H9 (cell line): ENCODE measurements at regions not wholly inside any gene's neighbourhood (a gene's known extent, or its start where the extent isn't known, plus 50 kb on each side); places are given as distances from the start of the nearest gene placed in this dataset.

ENCODE experiments used
- DNase-seq: peaks from one replicate; pipeline ENCODE4 v3.0.0-alpha.2; 2017
- H2AFZ ChIP-seq: one replicate; pipeline ENCODE4 v1.6.1; 2013; ENCODE audit warnings: mild to moderate bottlenecking, low read length, control low read depth, moderate library complexity
- H2AK5ac ChIP-seq: 2 replicates; pipeline ENCODE4 v1.6.1; 2013; ENCODE audit warnings: low read length, control low read depth, mixed read lengths; ENCODE audit not compliant: insufficient read length
- H2BK120ac ChIP-seq: one replicate; pipeline ENCODE4 v1.6.1; 2013; ENCODE audit warnings: low read depth, mild to moderate bottlenecking, low read length, control low read depth, inconsistent platforms; ENCODE audit not compliant: poor library complexity, severe bottlenecking
- H2BK12ac ChIP-seq: 2 replicates; pipeline ENCODE4 v1.6.1; 2013; ENCODE audit warnings: low read length, control low read depth, mixed read lengths, low read depth; ENCODE audit not compliant: insufficient read length
- H2BK15ac ChIP-seq: 2 replicates; pipeline ENCODE4 v1.6.1; 2013; ENCODE audit warnings: low read depth, low read length, control low read depth
- H2BK20ac ChIP-seq: one replicate; pipeline ENCODE4 v1.6.1; 2013; ENCODE audit warnings: low read depth, mild to moderate bottlenecking, low read length, control low read depth, inconsistent platforms; ENCODE audit not compliant: poor library complexity, severe bottlenecking
- H2BK5ac ChIP-seq: 2 replicates; pipeline ENCODE4 v1.6.1; 2013; ENCODE audit warnings: low read length, control low read depth, mixed read lengths; ENCODE audit not compliant: insufficient read length
- H3K14ac ChIP-seq: 2 replicates; pipeline ENCODE4 v1.6.1; 2013; ENCODE audit warnings: low read length, control low read depth; ENCODE audit not compliant: insufficient read depth
- H3K18ac ChIP-seq: 2 replicates; pipeline ENCODE4 v1.6.1; 2013; ENCODE audit warnings: low read depth, mild to moderate bottlenecking, mixed read lengths, low read length, control low read depth; ENCODE audit not compliant: insufficient read length
- H3K23ac ChIP-seq: 2 replicates; pipeline ENCODE4 v1.6.1; 2013; ENCODE audit warnings: low read length, control low read depth, mixed read lengths, low read depth; ENCODE audit not compliant: insufficient read length
- H3K23me2 ChIP-seq: 2 replicates; pipeline ENCODE4 v1.6.1; 2013; ENCODE audit warnings: low read depth, mild to moderate bottlenecking, mixed read lengths, low read length, control low read depth; ENCODE audit not compliant: insufficient read length, poor library complexity, severe bottlenecking
- H3K27ac ChIP-seq: 2 replicates; pipeline ENCODE4 v1.5.1; 2013; ENCODE audit warnings: low read length, control low read depth, mixed read lengths, low read depth; ENCODE audit not compliant: insufficient read length
- H3K27me3 ChIP-seq: 2 replicates; pipeline ENCODE4 v1.6.1; 2013; ENCODE audit warnings: low read length, control low read depth, inconsistent platforms; ENCODE audit not compliant: insufficient read depth
- H3K4ac ChIP-seq: 2 replicates; pipeline ENCODE4 v1.6.1; 2013; ENCODE audit warnings: low read depth, mild to moderate bottlenecking, control low read depth, inconsistent platforms, low read length, moderate library complexity
- H3K4me1 ChIP-seq: 2 replicates; pipeline ENCODE4 v1.6.1; 2013; ENCODE audit warnings: low read length, control low read depth, inconsistent platforms; ENCODE audit not compliant: insufficient read depth
- H3K4me2 ChIP-seq: 2 replicates; pipeline ENCODE4 v1.6.1; 2013; ENCODE audit warnings: low read length, control low read depth, mixed read lengths; ENCODE audit not compliant: insufficient read length, insufficient read depth
- H3K56ac ChIP-seq: 2 replicates; pipeline ENCODE4 v1.6.1; 2013; ENCODE audit warnings: low read depth, mild to moderate bottlenecking, mixed read lengths, low read length, control low read depth; ENCODE audit not compliant: insufficient read length
- H3K79me1 ChIP-seq: 2 replicates; pipeline ENCODE4 v1.6.1; 2013; ENCODE audit warnings: low read depth, mild to moderate bottlenecking, moderate library complexity, low read length, control low read depth, inconsistent platforms; ENCODE audit not compliant: insufficient read depth, poor library complexity, severe bottlenecking
- H3K79me2 ChIP-seq: 2 replicates; pipeline ENCODE4 v1.6.1; 2013; ENCODE audit warnings: low read length, control low read depth, inconsistent platforms; ENCODE audit not compliant: insufficient read depth
- H3K9ac ChIP-seq: 2 replicates; pipeline ENCODE4 v1.6.1; 2013; ENCODE audit warnings: low read length, control low read depth, mixed read lengths; ENCODE audit not compliant: insufficient read length; ENCODE audit errors: extremely low read depth
- H3K9me3 ChIP-seq: one replicate; pipeline ENCODE4 v1.6.1; 2013; ENCODE audit warnings: low read depth, low read length, inconsistent platforms; ENCODE audit not compliant: control insufficient read depth
- H3T11ph ChIP-seq: one replicate; pipeline ENCODE4 v1.6.1; 2013; ENCODE audit warnings: mild to moderate bottlenecking, low read length, control low read depth, inconsistent platforms
- H4K20me1 ChIP-seq: one replicate; pipeline ENCODE4 v1.6.1; 2013; ENCODE audit not compliant: control insufficient read depth, insufficient read length, insufficient read depth
- H4K5ac ChIP-seq: 2 replicates; pipeline ENCODE4 v1.6.1; 2013; ENCODE audit warnings: low read depth, mild to moderate bottlenecking, mixed read lengths, low read length, control low read depth; ENCODE audit not compliant: insufficient read length
- H4K8ac ChIP-seq: replicated peaks from 2 replicates; pipeline ENCODE4 v1.6.1; 2013; ENCODE audit warnings: low read length, control low read depth, mixed read lengths, low read depth; ENCODE audit not compliant: insufficient read length
- H4K91ac ChIP-seq: 2 replicates; pipeline ENCODE4 v1.6.1; 2013; ENCODE audit warnings: low read depth, mild to moderate bottlenecking, moderate library complexity, mixed read lengths, low read length, control low read depth; ENCODE audit not compliant: insufficient read length
- H3K27ac Mint-ChIP-seq, 3 experiments: 2 replicates in 2 of 3; 3 replicates in 1 of 3; pipeline ENCODE4 v1.8.0; 2020 to 2021; ENCODE audit warnings: mixed read lengths in 3 of 3, mild to moderate bottlenecking in 1 of 3, moderate library complexity in 1 of 3
- H3K27me3 Mint-ChIP-seq: 2 replicates; pipeline ENCODE4 v1.8.0; 2021; ENCODE audit warnings: low read depth, mild to moderate bottlenecking, moderate library complexity, mixed read lengths
- H3K36me3 Mint-ChIP-seq, 3 experiments: 2 replicates in 2 of 3; 3 replicates in 1 of 3; pipeline ENCODE4 v1.8.0; 2020 to 2021; ENCODE audit warnings: low read depth in 3 of 3, mixed read lengths in 3 of 3; ENCODE audit not compliant: insufficient read depth in 1 of 3
- H3K4me1 Mint-ChIP-seq, 2 experiments: 2 replicates each; pipeline ENCODE4 v1.8.0; 2020; ENCODE audit warnings: mixed read lengths in 2 of 2
- H3K4me3 Mint-ChIP-seq, 2 experiments: 2 replicates in 1 of 2; 3 replicates in 1 of 2; pipeline ENCODE4 v1.8.0; 2020 to 2021; ENCODE audit warnings: mild to moderate bottlenecking in 2 of 2, mixed read lengths in 2 of 2, moderate library complexity in 1 of 2
- H3K9me3 Mint-ChIP-seq, 2 experiments: 2 replicates in 1 of 2; 3 replicates in 1 of 2; pipeline ENCODE4 v1.8.0; 2020; ENCODE audit warnings: mild to moderate bottlenecking in 2 of 2, mixed read lengths in 2 of 2, moderate library complexity in 1 of 2
- CTCF ChIP-seq: fragments of 200-600 bp; sonication (generic); conservative IDR thresholded peaks from 3 replicates; pipeline ENCODE4 v1.8.0; 2021; ENCODE audit warnings: antibody characterized with exemption, mild to moderate bottlenecking
- WGBS: extraction: QIAGEN DNeasy Blood & Tissue Kit; methylation state at CpG from one replicate; pipeline ENCODE4 v1.1.7; 2013; ENCODE audit warnings: missing lambda C conversion rate, low lambda C conversion rate, mixed read lengths; ENCODE audit not compliant: insufficient read length; ENCODE audit errors: extremely low coverage; 5-methylcytosine and 5-hydroxymethylcytosine counted together

- DNase-seq = no peak
- Mint-ChIP-seq H3K27me3 (no peaks in the 10 kb centered on the region), H3K36me3 (peaks cover 0 to 10% (median 0%) of the 10 kb centered on the region in 3 experiments; a peak in 2 of 7 replicates), H3K4me3 (no peak overlapping the region), H3K27ac (no peak overlapping the region), H3K9me3 (peaks cover 3 to 5% of the 10 kb centered on the region in 2 experiments; a peak in 2 of 5 replicates), H3K4me1 (peaks cover 14 to 20% of the 10 kb centered on the region in 2 experiments)
- Histone ChIP-seq H2BK5ac (no peak overlapping the region), H3K56ac (no peak overlapping the region), H3K79me2 (no peaks in the 10 kb centered on the region), H4K8ac (no peak overlapping the region), H3K4ac (no peak overlapping the region), H4K20me1 (no peaks in the 10 kb centered on the region), H2AK5ac (no peak overlapping the region), H2BK20ac (no peak overlapping the region), H2AFZ (no peak overlapping the region), H3K9ac (no peak overlapping the region), H3K18ac (no peak overlapping the region), H3K4me2 (no peak overlapping the region), H3K27me3 (no peaks in the 10 kb centered on the region), H3K27ac (no peak overlapping the region), H3T11ph (no peak overlapping the region), H2BK12ac (no peak overlapping the region), H2BK120ac (no peak overlapping the region), H3K9me3 (no peaks in the 10 kb centered on the region), H4K5ac (no peak overlapping the region), H3K23ac (no peak overlapping the region), H3K79me1 (no peaks in the 10 kb centered on the region), H3K14ac (no peak overlapping the region), H4K91ac (no peak overlapping the region), H3K4me1 (no peaks in the 10 kb centered on the region; the same call in 1 of the 2 replicates), H3K23me2 (no peaks in the 10 kb centered on the region), H2BK15ac (no peak overlapping the region)
- TF ChIP-seq CTCF = no peak
- no CpG with 5 or more reads among the region's 3 CpGs for WGBS
These were observed 393.8 kb downstream of the OMA1 start for GRCh38 chr1:58152697-58153096.
